ENCODE measurements at regions not wholly inside any gene's neighbourhood (a gene's known extent, or its start where the extent isn't known, plus 50 kb on each side); places are given as distances from the start of the nearest gene placed in this dataset.
"Not testable (repeated sequence)": the region's sequence is repeated elsewhere in the genome, so short reads cannot be mapped to it uniquely, and the experiment has no call there.

GRCh38 chr16:87203060-87203656 lies 114.0 kb downstream of the C16orf95 start:
- peak; percentile 54 for DNase-seq (ENCODE audit: low read depth)

DNA sequence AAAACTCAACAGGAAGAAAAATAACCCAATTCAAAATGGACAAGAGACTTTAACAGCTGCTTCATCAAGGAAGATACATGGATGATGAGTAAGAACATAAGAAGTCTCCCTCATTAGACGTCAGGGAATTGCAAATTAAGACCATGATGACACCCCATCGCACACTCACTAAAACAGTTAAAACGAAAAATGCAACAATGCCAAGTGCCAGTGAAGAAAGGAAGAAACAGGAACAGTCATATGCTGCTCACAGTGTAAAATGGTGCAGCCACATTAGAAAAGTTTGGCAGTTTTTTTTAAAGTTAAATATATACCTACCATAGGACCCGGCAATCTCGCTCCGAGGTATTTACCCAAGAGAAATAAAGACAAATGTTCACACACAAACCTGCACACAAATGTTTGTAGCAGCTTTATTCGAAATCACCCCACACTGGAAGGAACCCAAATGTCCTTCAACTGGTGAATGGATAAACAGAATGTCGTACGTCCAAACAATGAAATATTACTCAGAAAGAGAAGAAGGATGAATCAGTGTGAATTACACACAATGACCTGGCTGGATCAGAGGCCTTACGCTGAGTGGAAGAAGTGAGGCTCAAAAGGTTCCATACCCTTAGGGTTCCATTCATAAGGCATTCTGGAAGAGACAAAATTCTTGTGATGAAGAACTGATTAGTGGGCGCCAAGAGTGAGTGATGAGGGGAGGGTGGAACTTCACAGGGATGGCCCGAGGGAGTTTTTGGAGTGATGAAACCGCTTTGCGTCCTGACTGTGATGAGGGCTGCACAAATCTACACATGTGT lies 110.3 kb downstream of the C16orf95 start:
- DNase-seq (ENCODE audit: low read depth), result no peak

GRCh38 chr16:87207509-87207908 lies 109.7 kb downstream of the C16orf95 start:
- DNase-seq (ENCODE audit: low read depth), result no peak

DNA sequence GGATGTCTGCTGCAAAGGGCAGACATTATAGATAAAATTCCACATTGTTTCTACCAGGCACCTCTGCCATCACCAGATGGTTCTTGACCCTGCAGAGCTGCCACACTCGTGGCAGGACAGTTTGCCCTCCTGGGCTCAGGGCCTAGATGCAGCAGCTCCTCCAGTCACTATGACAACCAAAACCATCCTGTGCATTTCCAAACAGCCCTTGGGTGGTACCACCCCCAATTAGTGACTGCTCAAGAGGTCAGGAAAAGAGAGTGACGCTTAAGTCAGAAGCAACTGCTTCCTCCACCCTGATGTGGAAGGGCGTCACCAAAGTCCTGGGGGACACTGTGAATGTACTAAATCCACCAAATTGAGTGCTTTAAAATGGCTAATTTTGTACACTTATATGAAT lies 109.2 kb downstream of the C16orf95 start:
- DNase-seq (ENCODE audit: low read depth), result no peak

- DNase-seq (ENCODE audit: low read depth), result not testable (repeated sequence)
Measured at GRCh38 chr16:87208968-87209367, 108.2 kb downstream of the C16orf95 start.

GRCh38 chr16:87209808-87210512 lies 107.2 kb downstream of the C16orf95 start:
- DNase-seq (ENCODE audit: low read depth), result no peak

- DNase-seq (ENCODE audit: low read depth), result no peak
Measured at GRCh38 chr16:87210894-87211293, 106.3 kb downstream of the C16orf95 start.

GRCh38 chr16:87212026-87212425 lies 105.2 kb downstream of the C16orf95 start:
- DNase-seq (ENCODE audit: low read depth), result no peak

DNA sequence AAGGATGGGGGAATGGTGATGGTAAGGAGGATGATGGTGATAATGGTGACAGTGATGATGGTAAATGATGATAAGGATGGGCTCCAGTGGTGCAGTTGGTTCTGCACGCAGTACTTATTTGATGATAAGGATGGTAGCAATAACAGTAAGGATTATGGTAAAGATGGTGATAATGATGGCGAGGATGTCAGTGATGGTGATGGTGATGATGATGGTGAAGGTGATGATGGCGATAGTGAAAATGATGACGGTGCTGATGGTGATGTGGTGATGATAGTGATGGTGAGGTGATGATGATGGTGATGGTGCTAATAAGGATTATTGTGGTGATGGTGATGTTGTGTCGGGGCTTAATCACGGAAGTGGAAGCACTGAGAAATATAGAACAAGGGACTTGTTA lies 103.7 kb downstream of the C16orf95 start:
- DNase-seq (ENCODE audit: low read depth), result no peak

- DNase-seq (ENCODE audit: low read depth), result no peak
Measured at GRCh38 chr16:87216148-87216840, 100.9 kb downstream of the C16orf95 start.

- no peak for DNase-seq (ENCODE audit: low read depth)
Measured at GRCh38 chr16:87216841-87217275, 100.3 kb downstream of the C16orf95 start.

DNA sequence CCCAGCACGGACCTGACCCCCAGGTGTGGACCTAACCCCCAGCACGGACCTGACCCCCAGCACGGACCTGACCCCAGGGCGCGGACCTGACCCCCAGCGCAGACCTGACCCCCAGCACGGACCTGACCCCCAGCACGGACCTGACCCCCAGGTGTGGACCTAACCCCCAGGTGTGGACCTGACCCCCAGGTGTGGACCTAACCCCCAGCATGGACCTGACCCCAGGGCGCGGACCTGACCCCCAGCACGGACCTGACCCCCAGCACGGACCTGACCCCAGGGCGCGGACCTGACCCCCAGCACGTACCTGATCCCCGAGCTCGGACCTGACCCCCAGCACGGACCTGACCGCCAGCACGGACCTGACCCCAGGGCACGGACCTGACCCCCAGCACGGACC lies 99.4 kb downstream of the C16orf95 start:
- DNase-seq (ENCODE audit: low read depth), result not testable (repeated sequence)

DNA sequence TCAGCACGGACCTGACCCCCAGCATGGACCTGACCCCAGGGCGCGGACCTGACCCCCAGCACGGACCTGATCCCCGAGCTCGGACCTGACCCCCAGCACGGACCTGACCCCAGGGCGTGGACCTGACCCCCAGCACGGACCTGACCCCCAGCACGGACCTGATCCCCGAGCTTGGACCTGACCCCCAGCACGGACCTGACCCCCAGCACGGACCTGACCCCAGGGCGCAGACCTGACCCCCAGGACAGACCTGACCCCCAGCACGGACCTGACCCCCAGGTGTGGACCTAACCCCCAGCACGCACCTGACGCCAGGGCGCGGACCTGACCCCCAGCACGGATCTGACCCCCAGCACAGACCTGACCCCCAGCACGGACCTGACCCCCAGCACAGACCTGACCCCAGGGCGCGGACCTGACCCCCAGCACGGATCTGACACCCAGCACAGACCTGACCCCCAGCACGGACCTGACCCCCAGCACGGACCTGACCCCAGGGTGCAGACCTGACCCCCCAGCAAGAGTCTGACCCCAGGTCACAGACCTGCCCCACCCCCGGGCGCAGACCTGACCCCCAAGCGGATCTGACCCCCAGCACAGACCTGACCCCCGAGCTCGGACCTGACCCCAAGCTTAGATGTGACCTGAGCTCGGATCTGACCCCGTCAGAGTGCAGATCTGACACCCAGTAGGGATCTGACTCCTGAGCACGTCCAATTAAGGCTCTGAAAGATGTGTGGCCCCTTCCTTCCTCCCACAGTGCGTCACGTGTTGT lies 98.7 kb downstream of the C16orf95 start:
- no peak for DNase-seq (ENCODE audit: low read depth)

- DNase-seq (ENCODE audit: low read depth), result no peak
Measured at GRCh38 chr16:87219287-87219909, 97.8 kb downstream of the C16orf95 start.

DNA sequence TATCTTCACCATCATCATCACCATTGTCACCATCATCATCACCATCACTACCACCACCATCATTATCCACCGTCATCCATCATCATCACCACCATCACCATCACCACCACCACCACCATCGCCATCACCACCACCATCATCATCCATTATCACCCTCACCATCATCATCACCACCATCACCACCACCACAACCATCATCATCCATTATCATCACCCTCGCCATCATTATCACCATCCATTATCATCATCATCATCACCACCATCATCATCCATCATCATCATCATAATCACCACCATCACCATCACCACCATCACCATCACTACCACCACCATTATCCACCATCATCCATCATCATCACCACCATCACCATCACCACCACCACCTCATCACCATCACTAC lies 95.6 kb downstream of the C16orf95 start:
- DNase-seq (ENCODE audit: low read depth), result no peak

DNA sequence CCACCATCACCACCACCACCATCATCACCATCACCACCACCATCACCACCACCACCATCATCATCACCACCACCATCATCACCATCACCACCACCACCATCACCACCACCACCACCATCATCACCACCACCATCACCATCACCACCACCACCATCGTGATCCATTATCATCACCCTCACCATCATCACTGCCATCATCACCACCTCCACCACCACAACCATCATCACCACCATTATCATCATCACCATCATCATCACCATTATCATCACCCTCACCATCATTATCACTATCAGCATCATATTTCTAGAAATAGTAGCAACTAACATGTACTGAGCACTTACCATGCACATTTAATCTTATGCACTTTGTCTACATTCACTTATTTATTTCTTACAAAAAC lies 94.9 kb downstream of the C16orf95 start:
- DNase-seq (ENCODE audit: low read depth), result no peak

DNA sequence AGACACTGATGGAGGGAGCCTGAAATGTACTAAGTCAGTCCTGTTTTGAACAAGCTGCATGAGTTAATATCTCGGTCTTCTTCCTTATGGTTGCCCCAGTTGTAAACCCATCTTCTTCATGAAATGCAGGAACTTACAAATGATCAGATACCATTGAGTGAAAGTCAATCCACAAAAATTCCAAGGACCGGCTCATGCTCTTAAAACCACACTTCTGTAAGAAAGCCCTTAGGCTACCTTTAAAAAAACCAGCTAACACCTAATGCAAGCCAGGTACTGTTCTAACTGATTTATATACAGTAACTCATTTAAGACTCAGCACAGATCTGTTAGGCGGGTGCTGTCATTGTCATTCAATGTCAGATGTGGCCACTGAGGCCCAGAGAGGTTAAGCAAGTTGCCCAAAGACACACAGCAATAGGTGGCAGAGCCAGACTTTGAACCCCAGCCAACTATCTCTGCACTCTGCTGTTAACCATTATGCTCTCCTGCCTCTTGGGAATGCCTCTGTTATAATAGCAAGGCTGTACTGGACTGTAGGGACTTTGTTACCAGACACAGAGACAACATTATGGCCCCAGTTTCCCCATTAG lies 93.4 kb downstream of the C16orf95 start:
- no peak for DNase-seq (ENCODE audit: low read depth)

- no peak for DNase-seq (ENCODE audit: low read depth)
Measured at GRCh38 chr16:87226926-87227295, 90.3 kb downstream of the C16orf95 start.

- DNase-seq (ENCODE audit: low read depth), result no peak
Measured at GRCh38 chr16:87227296-87227951, 89.8 kb downstream of the C16orf95 start.

GRCh38 chr16:87228363-87228762 lies 88.8 kb downstream of the C16orf95 start:
- no peak for DNase-seq (ENCODE audit: low read depth)
